ENCODE measurements at regions not wholly inside any gene's neighbourhood (a gene's known extent, or its start where the extent isn't known, plus 50 kb on each side); places are given as distances from the start of the nearest gene placed in this dataset.
"Not testable (repeated sequence)": the region's sequence is repeated elsewhere in the genome, so short reads cannot be mapped to it uniquely, and the experiment has no call there.

GRCh38 chr5:114952876-114953275 lies 216.8 kb downstream of the TRIM36 start:
- no peak for DNase-seq (ENCODE audit: low spot score)

GRCh38 chr5:114949756-114950155 lies 220.0 kb downstream of the TRIM36 start:
- no peak for DNase-seq (ENCODE audit: low spot score)

GRCh38 chr5:114948986-114949621 lies 220.6 kb downstream of the TRIM36 start:
- DNase-seq (ENCODE audit: low spot score): no peak

- DNase-seq (ENCODE audit: low spot score): no peak
Measured at GRCh38 chr5:114948363-114948762, 221.3 kb downstream of the TRIM36 start.

- DNase-seq (ENCODE audit: low spot score): no peak
Measured at GRCh38 chr5:114940709-114941108, 229.0 kb downstream of the TRIM36 start.

GRCh38 chr5:114935490-114935889 lies 234.2 kb downstream of the TRIM36 start:
- no peak for DNase-seq (ENCODE audit: low spot score)

- DNase-seq (ENCODE audit: low spot score): no peak
Measured at GRCh38 chr5:114928644-114929462, 240.9 kb downstream of the TRIM36 start.

GRCh38 chr5:114924769-114925168 lies 244.9 kb downstream of the TRIM36 start:
- DNase-seq (ENCODE audit: low spot score): no peak

GRCh38 chr5:114912189-114912920 lies 257.4 kb downstream of the TRIM36 start:
- no peak for DNase-seq (ENCODE audit: low spot score)

- no peak for DNase-seq (ENCODE audit: low spot score)
Measured at GRCh38 chr5:114910727-114911126, 259.0 kb downstream of the TRIM36 start.

- DNase-seq (ENCODE audit: low spot score): no peak
Measured at GRCh38 chr5:114909424-114909823, 260.3 kb downstream of the TRIM36 start.

- DNase-seq (ENCODE audit: low spot score): no peak
Measured at GRCh38 chr5:114903767-114904166, 265.9 kb downstream of the TRIM36 start.

GRCh38 chr5:114898602-114899001 lies 271.1 kb downstream of the TRIM36 start:
- DNase-seq (ENCODE audit: low spot score): no peak

GRCh38 chr5:114883675-114884074 lies 286.0 kb downstream of the TRIM36 start:
- DNase-seq (ENCODE audit: low spot score): no peak

- DNase-seq (ENCODE audit: low spot score): no peak
Measured at GRCh38 chr5:114859438-114859735, 310.3 kb downstream of the TRIM36 start.

GRCh38 chr5:114858665-114859437 lies 310.9 kb downstream of the TRIM36 start:
- no peak for DNase-seq (ENCODE audit: low spot score)

GRCh38 chr5:114857941-114858551 lies 311.7 kb downstream of the TRIM36 start:
- no peak for DNase-seq (ENCODE audit: low spot score)

- DNase-seq (ENCODE audit: low spot score): not testable (repeated sequence)
Measured at GRCh38 chr5:114844711-114845110, 325.0 kb downstream of the TRIM36 start.

- DNase-seq (ENCODE audit: low spot score): no peak
Measured at GRCh38 chr5:114839360-114839759, 330.3 kb downstream of the TRIM36 start.

- DNase-seq (ENCODE audit: low spot score): no peak
Measured at GRCh38 chr5:114838937-114839336, 330.8 kb downstream of the TRIM36 start.

GRCh38 chr5:114830114-114830513 lies 339.6 kb downstream of the TRIM36 start:
- DNase-seq (ENCODE audit: low spot score): no peak

- DNase-seq (ENCODE audit: low spot score): no peak
Measured at GRCh38 chr5:114822863-114823262, 346.8 kb downstream of the TRIM36 start.
